Stomach (tissue), 8 donors: ENCODE measurements at regions not wholly inside any gene's neighbourhood (a gene's known extent, or its start where the extent isn't known, plus 50 kb on each side); places are given as distances from the start of the nearest gene placed in this dataset.

Source experiments
- DNase-seq, 2 donors: peaks; one replicate each; pipeline versions ENCODE4 v3.0.0 to v3.0.0-alpha.2; 2013 to 2019
- H3K27ac ChIP-seq, 5 donors: fragments of 200-600 bp in 4 of 5; sonication (generic) in 4 of 5; one replicate each; pipeline ENCODE4 v1.5.1; 2013 to 2019; ENCODE audit warnings: mild to moderate bottlenecking in 1 of 5, moderate library complexity in 1 of 5
- H3K27me3 ChIP-seq, 3 donors: fragments of 200-600 bp; sonication (generic); one replicate each; pipeline ENCODE4 v1.5.1; 2017 to 2019; ENCODE audit warnings: mixed run types in 1 of 3
- H3K36me3 ChIP-seq, 4 donors: fragments of 200-600 bp; sonication (generic); 1 replicate in 3 of 4; 2 replicates in 1 of 4; pipeline ENCODE4 v1.5.1; 2016 to 2019
- H3K4me1 ChIP-seq, 4 donors: fragments of 200-600 bp; sonication (generic); one replicate each; pipeline ENCODE4 v1.5.1; 2016 to 2019
- H3K4me3 ChIP-seq, 4 donors: fragments of 200-600 bp; sonication (generic) in 3 of 4; one replicate each; pipeline ENCODE4 v1.5.1; 2016 to 2019; ENCODE audit warnings: mild to moderate bottlenecking in 1 of 4
- H3K9me3 ChIP-seq, 4 donors: fragments of 200-600 bp; sonication (generic); one replicate each; pipeline ENCODE4 v1.5.1; 2016 to 2019
- CTCF ChIP-seq, 7 experiments: fragments of 450-650 bp in 4 of 7; fragments of 200-600 bp in 3 of 7; sonication (generic) in 3 of 7; IDR thresholded peaks; one replicate each; pipeline ENCODE4 v1.5.1; 2016 to 2019; ENCODE audit warnings: antibody characterized with exemption in 7 of 7, control low read depth in 2 of 7, mild to moderate bottlenecking in 1 of 7
- EP300 ChIP-seq: sonication (generic); formaldehyde crosslinking; IDR thresholded peaks from one replicate; pipeline ENCODE4 v1.6.1; 2017; ENCODE audit warnings: antibody characterized with exemption
- POLR2A ChIP-seq, 4 donors: fragments of 450-650 bp; IDR thresholded peaks; one replicate each; pipeline ENCODE4 v1.6.1; 2016; ENCODE audit warnings: antibody characterized with exemption in 4 of 4, control low read depth in 2 of 4, mild to moderate bottlenecking in 1 of 4, moderate library complexity in 1 of 4
- POLR2AphosphoS5 ChIP-seq, 3 donors: sonication (generic); formaldehyde crosslinking; IDR thresholded peaks; one replicate each; pipeline ENCODE4 v1.6.1; 2016; ENCODE audit warnings: antibody characterized with exemption in 3 of 3
- WGBS, 5 donors: extraction: QIAGEN DNeasy Blood & Tissue Kit in 3 of 5; methylation state at CpG; one replicate each; pipeline versions ENCODE4 v1.1.5 to v1.1.7; 2013 to 2018; 5-methylcytosine and 5-hydroxymethylcytosine counted together
- intact Hi-C: fragments of 100-400 bp; cut with DNase I; formaldehyde crosslinking; loops from one replicate; pipeline ENCODE4 v1.15.1; 2023; ENCODE audit warnings: low total_unique reads
- donor health status: healthy with polysubstance abuse.
- donor health status: Bipolar disorder and iron deficiency.
- donor health status: healthy.

GRCh38 chr18:28406533-28406932, 229.6 kb upstream of the CDH2 start:
- no peaks in the 10 kb centered on the region for H3K36me3 ChIP-seq
- no peak for DNase-seq
- H3K4me3 ChIP-seq: no peak overlapping the region
- H3K4me1 ChIP-seq: no peaks in the 10 kb centered on the region
- intact Hi-C loops: no loop called here
- no peaks in the 10 kb centered on the region for H3K9me3 ChIP-seq
- H3K27ac ChIP-seq: no peak overlapping the region
- WGBS, 5 donors: 25 to 44% (median 39%) methylated on average over 3 of the region's 3 CpGs
- no peak for TF ChIP-seq POLR2A (IDR thresholded peaks at IDR 0.05)
- TF ChIP-seq CTCF (IDR thresholded peaks at IDR 0.05): no peak
- TF ChIP-seq POLR2AphosphoS5 (IDR thresholded peaks at IDR 0.05): no peak
- TF ChIP-seq EP300: no peak
- H3K27me3 ChIP-seq: no peaks in the 10 kb centered on the region

GRCh38 chr18:28404694-28405093, 227.8 kb upstream of the CDH2 start:
- intact Hi-C loops: no loop called here
- Histone ChIP-seq H3K27ac (no peak overlapping the region), H3K36me3 (no peaks in the 10 kb centered on the region), H3K4me1 (no peaks in the 10 kb centered on the region), H3K4me3 (no peak overlapping the region), H3K27me3 (no peaks in the 10 kb centered on the region), H3K9me3 (no peaks in the 10 kb centered on the region)
- DNase-seq: no peak
- TF ChIP-seq CTCF (IDR thresholded peaks at IDR 0.05): no peak
- TF ChIP-seq POLR2AphosphoS5 (IDR thresholded peaks at IDR 0.05): no peak
- TF ChIP-seq POLR2A (IDR thresholded peaks at IDR 0.05): no peak
- 41 to 66% (median 54%) methylated on average over 1 of the region's 1 CpG for WGBS, 5 donors

- no peak for TF ChIP-seq EP300
- no peak for TF ChIP-seq POLR2A (IDR thresholded peaks at IDR 0.05)
- no peak for TF ChIP-seq CTCF (IDR thresholded peaks at IDR 0.05)
- TF ChIP-seq POLR2AphosphoS5 (IDR thresholded peaks at IDR 0.05): no peak
- Histone ChIP-seq H3K9me3 (no peaks in the 10 kb centered on the region), H3K27me3 (no peaks in the 10 kb centered on the region), H3K4me1 (no peaks in the 10 kb centered on the region), H3K4me3 (no peak overlapping the region), H3K27ac (no peak overlapping the region), H3K36me3 (no peaks in the 10 kb centered on the region)
- 53 to 72% (median 68%) methylated on average over 5 of the region's 5 CpGs for WGBS, 5 donors
- DNase-seq: no peak
- intact Hi-C loops: no loop called here
Measured at GRCh38 chr18:28399781-28400362, 222.9 kb upstream of the CDH2 start.

GRCh38 chr18:28398471-28398870, 221.5 kb upstream of the CDH2 start:
- no peak for TF ChIP-seq POLR2AphosphoS5 (IDR thresholded peaks at IDR 0.05)
- TF ChIP-seq POLR2A (IDR thresholded peaks at IDR 0.05): no peak
- TF ChIP-seq EP300: no peak
- no peak for TF ChIP-seq CTCF (IDR thresholded peaks at IDR 0.05)
- intact Hi-C loops: no loop called here
- Histone ChIP-seq H3K36me3 (no peaks in the 10 kb centered on the region), H3K9me3 (no peaks in the 10 kb centered on the region), H3K4me1 (no peaks in the 10 kb centered on the region), H3K4me3 (no peak overlapping the region), H3K27ac (no peak overlapping the region), H3K27me3 (no peaks in the 10 kb centered on the region)
- WGBS, 5 donors: 61 to 70% (median 68%) methylated on average over 1 of the region's 1 CpG
- no peak for DNase-seq
